Liver (tissue), 3 donors: ENCODE measurements at regions not wholly inside any gene's neighbourhood (a gene's known extent, or its start where the extent isn't known, plus 50 kb on each side); places are given as distances from the start of the nearest gene placed in this dataset.

Experiments
- RAD21 ChIP-seq, 2 donors: IDR thresholded peaks; 2 replicates each; pipeline ENCODE4 v1.6.1; 2016; ENCODE audit warnings: antibody characterized with exemption in 2 of 2, mild to moderate bottlenecking in 2 of 2
- RXRA ChIP-seq, 2 donors: IDR thresholded peaks; 2 replicates each; pipeline ENCODE4 v1.6.1; 2017 to 2018; ENCODE audit warnings: antibody characterized with exemption in 2 of 2, mild to moderate bottlenecking in 1 of 2
- YY1 ChIP-seq: IDR thresholded peaks from 2 replicates; pipeline ENCODE4 v1.6.1; 2016; ENCODE audit warnings: antibody characterized with exemption, mild to moderate bottlenecking
- TF ChIP-seq, protein P1 (sequence below): fragments of 150-350 bp; IDR thresholded peaks from 2 replicates; pipeline ENCODE4 v1.5.1; 2017; ENCODE audit warnings: improper control_type of control experiment, low read depth, low read length; ENCODE audit not compliant: missing input control
- TF ChIP-seq, protein P2 (sequence below): IDR thresholded peaks from 2 replicates; pipeline ENCODE4 v1.6.1; 2016; ENCODE audit warnings: antibody characterized with exemption, mild to moderate bottlenecking
- TF ChIP-seq, protein P3 (sequence below): IDR thresholded peaks from 2 replicates; pipeline ENCODE4 v1.6.1; 2016; ENCODE audit warnings: antibody characterized with exemption
- donor health status: healthy.
- donor health status: healthy.

DNA sequence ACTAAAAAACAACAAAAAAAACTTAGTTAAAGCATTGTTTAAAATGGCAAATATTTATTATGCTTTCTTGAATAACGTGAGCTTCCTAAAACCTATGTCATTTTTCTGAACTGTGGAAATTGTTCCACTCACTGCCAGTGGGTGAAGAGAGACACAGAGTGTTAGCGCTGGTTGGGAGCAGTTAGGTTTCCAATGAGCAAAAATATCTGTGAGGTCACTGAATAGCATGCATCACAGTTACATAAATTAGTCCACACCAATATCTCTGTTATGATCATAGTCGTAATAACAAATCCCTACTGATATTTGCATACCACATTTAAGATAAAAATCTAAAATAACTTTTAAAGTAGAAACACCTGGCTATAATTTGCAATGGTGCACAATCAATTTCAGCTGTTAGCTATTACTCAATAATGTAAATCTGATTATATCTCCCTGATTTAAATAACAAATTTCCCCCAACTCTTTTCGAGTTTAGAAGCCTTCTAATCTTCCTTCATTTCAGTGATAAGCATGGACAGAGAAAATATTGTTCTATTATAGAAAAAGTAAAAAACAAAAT lies 1094.0 kb upstream of the KLHL29 start:
- TF ChIP-seq YY1 (no peak), RXRA (IDR thresholded peaks at IDR 0.05) (no peak), RAD21 (IDR thresholded peaks at IDR 0.05) (no peak)
- TF ChIP-seq, protein P1, sequence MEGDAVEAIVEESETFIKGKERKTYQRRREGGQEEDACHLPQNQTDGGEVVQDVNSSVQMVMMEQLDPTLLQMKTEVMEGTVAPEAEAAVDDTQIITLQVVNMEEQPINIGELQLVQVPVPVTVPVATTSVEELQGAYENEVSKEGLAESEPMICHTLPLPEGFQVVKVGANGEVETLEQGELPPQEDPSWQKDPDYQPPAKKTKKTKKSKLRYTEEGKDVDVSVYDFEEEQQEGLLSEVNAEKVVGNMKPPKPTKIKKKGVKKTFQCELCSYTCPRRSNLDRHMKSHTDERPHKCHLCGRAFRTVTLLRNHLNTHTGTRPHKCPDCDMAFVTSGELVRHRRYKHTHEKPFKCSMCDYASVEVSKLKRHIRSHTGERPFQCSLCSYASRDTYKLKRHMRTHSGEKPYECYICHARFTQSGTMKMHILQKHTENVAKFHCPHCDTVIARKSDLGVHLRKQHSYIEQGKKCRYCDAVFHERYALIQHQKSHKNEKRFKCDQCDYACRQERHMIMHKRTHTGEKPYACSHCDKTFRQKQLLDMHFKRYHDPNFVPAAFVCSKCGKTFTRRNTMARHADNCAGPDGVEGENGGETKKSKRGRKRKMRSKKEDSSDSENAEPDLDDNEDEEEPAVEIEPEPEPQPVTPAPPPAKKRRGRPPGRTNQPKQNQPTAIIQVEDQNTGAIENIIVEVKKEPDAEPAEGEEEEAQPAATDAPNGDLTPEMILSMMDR, result no peak
- TF ChIP-seq, protein P2, sequence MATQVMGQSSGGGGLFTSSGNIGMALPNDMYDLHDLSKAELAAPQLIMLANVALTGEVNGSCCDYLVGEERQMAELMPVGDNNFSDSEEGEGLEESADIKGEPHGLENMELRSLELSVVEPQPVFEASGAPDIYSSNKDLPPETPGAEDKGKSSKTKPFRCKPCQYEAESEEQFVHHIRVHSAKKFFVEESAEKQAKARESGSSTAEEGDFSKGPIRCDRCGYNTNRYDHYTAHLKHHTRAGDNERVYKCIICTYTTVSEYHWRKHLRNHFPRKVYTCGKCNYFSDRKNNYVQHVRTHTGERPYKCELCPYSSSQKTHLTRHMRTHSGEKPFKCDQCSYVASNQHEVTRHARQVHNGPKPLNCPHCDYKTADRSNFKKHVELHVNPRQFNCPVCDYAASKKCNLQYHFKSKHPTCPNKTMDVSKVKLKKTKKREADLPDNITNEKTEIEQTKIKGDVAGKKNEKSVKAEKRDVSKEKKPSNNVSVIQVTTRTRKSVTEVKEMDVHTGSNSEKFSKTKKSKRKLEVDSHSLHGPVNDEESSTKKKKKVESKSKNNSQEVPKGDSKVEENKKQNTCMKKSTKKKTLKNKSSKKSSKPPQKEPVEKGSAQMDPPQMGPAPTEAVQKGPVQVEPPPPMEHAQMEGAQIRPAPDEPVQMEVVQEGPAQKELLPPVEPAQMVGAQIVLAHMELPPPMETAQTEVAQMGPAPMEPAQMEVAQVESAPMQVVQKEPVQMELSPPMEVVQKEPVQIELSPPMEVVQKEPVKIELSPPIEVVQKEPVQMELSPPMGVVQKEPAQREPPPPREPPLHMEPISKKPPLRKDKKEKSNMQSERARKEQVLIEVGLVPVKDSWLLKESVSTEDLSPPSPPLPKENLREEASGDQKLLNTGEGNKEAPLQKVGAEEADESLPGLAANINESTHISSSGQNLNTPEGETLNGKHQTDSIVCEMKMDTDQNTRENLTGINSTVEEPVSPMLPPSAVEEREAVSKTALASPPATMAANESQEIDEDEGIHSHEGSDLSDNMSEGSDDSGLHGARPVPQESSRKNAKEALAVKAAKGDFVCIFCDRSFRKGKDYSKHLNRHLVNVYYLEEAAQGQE, result no peak
- TF ChIP-seq, protein P3, sequence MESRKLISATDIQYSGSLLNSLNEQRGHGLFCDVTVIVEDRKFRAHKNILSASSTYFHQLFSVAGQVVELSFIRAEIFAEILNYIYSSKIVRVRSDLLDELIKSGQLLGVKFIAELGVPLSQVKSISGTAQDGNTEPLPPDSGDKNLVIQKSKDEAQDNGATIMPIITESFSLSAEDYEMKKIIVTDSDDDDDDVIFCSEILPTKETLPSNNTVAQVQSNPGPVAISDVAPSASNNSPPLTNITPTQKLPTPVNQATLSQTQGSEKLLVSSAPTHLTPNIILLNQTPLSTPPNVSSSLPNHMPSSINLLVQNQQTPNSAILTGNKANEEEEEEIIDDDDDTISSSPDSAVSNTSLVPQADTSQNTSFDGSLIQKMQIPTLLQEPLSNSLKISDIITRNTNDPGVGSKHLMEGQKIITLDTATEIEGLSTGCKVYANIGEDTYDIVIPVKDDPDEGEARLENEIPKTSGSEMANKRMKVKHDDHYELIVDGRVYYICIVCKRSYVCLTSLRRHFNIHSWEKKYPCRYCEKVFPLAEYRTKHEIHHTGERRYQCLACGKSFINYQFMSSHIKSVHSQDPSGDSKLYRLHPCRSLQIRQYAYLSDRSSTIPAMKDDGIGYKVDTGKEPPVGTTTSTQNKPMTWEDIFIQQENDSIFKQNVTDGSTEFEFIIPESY, result no peak
